ENCODE measurements at regions not wholly inside any gene's neighbourhood (a gene's known extent, or its start where the extent isn't known, plus 50 kb on each side); places are given as distances from the start of the nearest gene placed in this dataset.

GRCh38 chr19:31039151-31039550 is 310.1 kb downstream of the TSHZ3 start:
- TF ChIP-seq SUZ12 (IDR thresholded peaks at IDR 0.05) (no peak), FOXM1 (IDR thresholded peaks at IDR 0.05; ENCODE audit: borderline replicate concordance) (no peak), ARNT (IDR thresholded peaks at IDR 0.05) (no peak), FOXA1 (IDR thresholded peaks at IDR 0.05) (no peak), CTBP1 (IDR thresholded peaks at IDR 0.05; ENCODE audit: borderline replicate concordance) (no peak), BHLHE40 (IDR thresholded peaks at IDR 0.05; ENCODE audit: borderline replicate concordance) (no peak)

Data from HEK293T (cell line).